ENCODE measurements at regions not wholly inside any gene's neighbourhood (a gene's known extent, or its start where the extent isn't known, plus 50 kb on each side); places are given as distances from the start of the nearest gene placed in this dataset.

- no peak overlapping the region for H3K4me3 ChIP-seq (ENCODE audit: low read depth, low read length)
Observed at GRCh38 chr1:194296201-194296600, 1109.8 kb upstream of the B3GALT2 start.

GRCh38 chr1:194295685-194296084 is 1109.3 kb upstream of the B3GALT2 start:
- TF ChIP-seq CTCF (IDR thresholded peaks at IDR 0.05; ENCODE audit: borderline replicate concordance, insufficient read depth, low read depth, low read length), result peak; percentile 67; the same call in 1 of the 2 replicates
- no peak overlapping the region for H3K4me3 ChIP-seq (ENCODE audit: low read depth, low read length)

More at GRCh38 chr1:194296201-194296600, 1109.8 kb upstream of the B3GALT2 start:
- TF ChIP-seq CTCF (IDR thresholded peaks at IDR 0.05; ENCODE audit: borderline replicate concordance, insufficient read depth, low read depth, low read length), result no peak

GRCh38 chr1:194293851-194294405 is 1107.5 kb upstream of the B3GALT2 start:
- TF ChIP-seq CTCF (IDR thresholded peaks at IDR 0.05; ENCODE audit: borderline replicate concordance, insufficient read depth, low read depth, low read length), result no peak
- no peak overlapping the region for H3K4me3 ChIP-seq (ENCODE audit: low read depth, low read length)

- TF ChIP-seq CTCF (IDR thresholded peaks at IDR 0.05; ENCODE audit: borderline replicate concordance, insufficient read depth, low read depth, low read length), result no peak
- no peak overlapping the region for H3K4me3 ChIP-seq (ENCODE audit: low read depth, low read length)
Observed at GRCh38 chr1:194292966-194293365, 1106.6 kb upstream of the B3GALT2 start.

GRCh38 chr1:194289569-194290266 is 1103.3 kb upstream of the B3GALT2 start:
- no peak for TF ChIP-seq CTCF (IDR thresholded peaks at IDR 0.05; ENCODE audit: borderline replicate concordance, insufficient read depth, low read depth, low read length)

GRCh38 chr1:194288238-194288637 is 1101.8 kb upstream of the B3GALT2 start:
- no peak overlapping the region for H3K4me3 ChIP-seq (ENCODE audit: low read depth, low read length)
- no peak for TF ChIP-seq CTCF (IDR thresholded peaks at IDR 0.05; ENCODE audit: borderline replicate concordance, insufficient read depth, low read depth, low read length)

More at GRCh38 chr1:194289569-194290266, 1103.3 kb upstream of the B3GALT2 start:
- H3K4me3 ChIP-seq (ENCODE audit: low read depth, low read length), result no peak overlapping the region

- H3K4me3 ChIP-seq (ENCODE audit: low read depth, low read length), result no peak overlapping the region
- no peak for TF ChIP-seq CTCF (IDR thresholded peaks at IDR 0.05; ENCODE audit: borderline replicate concordance, insufficient read depth, low read depth, low read length)
Observed at GRCh38 chr1:194281376-194281775, 1095.0 kb upstream of the B3GALT2 start.

Data from GM12875 (cell line).